ENCODE measurements at regions not wholly inside any gene's neighbourhood (a gene's known extent, or its start where the extent isn't known, plus 50 kb on each side); places are given as distances from the start of the nearest gene placed in this dataset.

- Histone ChIP-seq H2AFZ (ENCODE audit: low read depth, low read length) (no peak overlapping the region), H3K27me3 (ENCODE audit: insufficient read depth, low read length) (no peaks in the 10 kb centered on the region), H4K20me1 (ENCODE audit: insufficient read depth, low read length) (no peaks in the 10 kb centered on the region), H3K9me3 (ENCODE audit: insufficient read depth, low read depth, low read length) (no peaks in the 10 kb centered on the region), H3K27ac (ENCODE audit: low read depth, low read length) (no peak overlapping the region), H3K79me2 (ENCODE audit: insufficient read depth, low read length) (no peaks in the 10 kb centered on the region), H3K4me3 (ENCODE audit: insufficient read depth, low read depth, low read length) (no peak overlapping the region), H3K4me2 (ENCODE audit: low read length) (no peak overlapping the region), H3K4me1 (ENCODE audit: insufficient read depth, low read length) (peaks cover 3% of the 10 kb centered on the region), H3K9ac (ENCODE audit: low read length) (no peak overlapping the region), H3K36me3 (ENCODE audit: insufficient read depth, low read length) (no peaks in the 10 kb centered on the region)
- TF ChIP-seq EZH2 (IDR thresholded peaks at IDR 0.05; ENCODE audit: insufficient read depth, low read length) = no peak
- TF ChIP-seq CTCF (IDR thresholded peaks at IDR 0.05; ENCODE audit: insufficient read depth, low read depth, low read length) = no peak
- DNase-seq (ENCODE audit: low read depth) (no peak), FAIRE-seq (no peak)
- Mint-ChIP-seq H3K4me3 (ENCODE audit: unreplicated experiment) (no peak overlapping the region), H3K36me3 (ENCODE audit: low read depth, unreplicated experiment) (no peaks in the 10 kb centered on the region), H3K27ac (ENCODE audit: unreplicated experiment) (no peak overlapping the region), H3K9me3 (ENCODE audit: unreplicated experiment) (no peaks in the 10 kb centered on the region), H3K27me3 (ENCODE audit: low read depth, unreplicated experiment) (no peaks in the 10 kb centered on the region), H3K4me1 (ENCODE audit: low read depth, unreplicated experiment) (peaks cover 31% of the 10 kb centered on the region)
Observed at GRCh38 chr2:145116834-145117725, 597.2 kb upstream of the ZEB2 start.

DNA sequence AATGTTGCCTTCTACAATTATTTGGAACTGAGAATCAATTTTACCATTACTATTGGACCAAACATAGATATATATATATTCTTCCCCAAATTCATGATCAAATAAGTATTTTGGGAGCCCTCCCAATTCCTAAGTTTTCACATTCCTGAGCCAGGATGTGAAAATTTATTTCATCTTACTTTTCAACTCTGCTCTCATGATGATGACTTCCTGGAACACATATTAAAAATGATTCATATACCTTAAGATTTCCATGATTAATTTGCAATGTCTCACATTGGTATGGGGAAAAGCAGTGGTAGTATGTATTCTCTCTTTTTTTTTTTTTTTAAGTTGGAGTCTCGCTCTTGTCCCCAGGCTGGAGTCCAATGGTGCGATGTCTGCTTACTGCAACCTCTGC is 596.1 kb upstream of the ZEB2 start:
- DNase-seq (ENCODE audit: low read depth) = no peak
- no peaks in the 10 kb centered on the region for H4K20me1 ChIP-seq (ENCODE audit: insufficient read depth, low read length)
- peaks cover 40% of the 10 kb centered on the region for H3K4me1 Mint-ChIP-seq (ENCODE audit: low read depth, unreplicated experiment)
- no peak overlapping the region for H3K27ac ChIP-seq (ENCODE audit: low read depth, low read length)
- no peaks in the 10 kb centered on the region for H3K36me3 ChIP-seq (ENCODE audit: insufficient read depth, low read length)
- H3K9ac ChIP-seq (ENCODE audit: low read length) = no peak overlapping the region
- no peaks in the 10 kb centered on the region for H3K36me3 Mint-ChIP-seq (ENCODE audit: low read depth, unreplicated experiment)
- H3K27me3 ChIP-seq (ENCODE audit: insufficient read depth, low read length) = no peaks in the 10 kb centered on the region
- H3K27ac Mint-ChIP-seq (ENCODE audit: unreplicated experiment) = no peak overlapping the region
- no peaks in the 10 kb centered on the region for H3K27me3 Mint-ChIP-seq (ENCODE audit: low read depth, unreplicated experiment)
- H2AFZ ChIP-seq (ENCODE audit: low read depth, low read length) = no peak overlapping the region
- no peaks in the 10 kb centered on the region for H3K9me3 Mint-ChIP-seq (ENCODE audit: unreplicated experiment)
- no peak for TF ChIP-seq CTCF (IDR thresholded peaks at IDR 0.05; ENCODE audit: insufficient read depth, low read depth, low read length)
- no peak for TF ChIP-seq EZH2 (IDR thresholded peaks at IDR 0.05; ENCODE audit: insufficient read depth, low read length)
- no peaks in the 10 kb centered on the region for H3K79me2 ChIP-seq (ENCODE audit: insufficient read depth, low read length)
- H3K4me2 ChIP-seq (ENCODE audit: low read length) = no peak overlapping the region
- no peak overlapping the region for H3K4me3 ChIP-seq (ENCODE audit: insufficient read depth, low read depth, low read length)
- peaks cover 4% of the 10 kb centered on the region for H3K4me1 ChIP-seq (ENCODE audit: insufficient read depth, low read length)
- H3K9me3 ChIP-seq (ENCODE audit: insufficient read depth, low read depth, low read length) = no peaks in the 10 kb centered on the region
- no peak overlapping the region for H3K4me3 Mint-ChIP-seq (ENCODE audit: unreplicated experiment)
- FAIRE-seq = no peak

- no peaks in the 10 kb centered on the region for H3K36me3 Mint-ChIP-seq (ENCODE audit: low read depth, unreplicated experiment)
- H3K4me3 Mint-ChIP-seq (ENCODE audit: unreplicated experiment) = no peak overlapping the region
- H3K4me2 ChIP-seq (ENCODE audit: low read length) = no peak overlapping the region
- TF ChIP-seq EZH2 (IDR thresholded peaks at IDR 0.05; ENCODE audit: insufficient read depth, low read length) (no peak), CTCF (IDR thresholded peaks at IDR 0.05; ENCODE audit: insufficient read depth, low read depth, low read length) (no peak)
- no peak overlapping the region for H3K9ac ChIP-seq (ENCODE audit: low read length)
- no peak overlapping the region for H2AFZ ChIP-seq (ENCODE audit: low read depth, low read length)
- H3K27ac ChIP-seq (ENCODE audit: low read depth, low read length) = no peak overlapping the region
- H3K27ac Mint-ChIP-seq (ENCODE audit: unreplicated experiment) = no peak overlapping the region
- no peaks in the 10 kb centered on the region for H3K27me3 Mint-ChIP-seq (ENCODE audit: low read depth, unreplicated experiment)
- peaks cover 49% of the 10 kb centered on the region for H3K4me1 Mint-ChIP-seq (ENCODE audit: low read depth, unreplicated experiment)
- no peaks in the 10 kb centered on the region for H3K79me2 ChIP-seq (ENCODE audit: insufficient read depth, low read length)
- H3K4me3 ChIP-seq (ENCODE audit: insufficient read depth, low read depth, low read length) = no peak overlapping the region
- peaks cover 11% of the 10 kb centered on the region for H3K4me1 ChIP-seq (ENCODE audit: insufficient read depth, low read length)
- no peaks in the 10 kb centered on the region for H3K36me3 ChIP-seq (ENCODE audit: insufficient read depth, low read length)
- peak; percentile 74 for DNase-seq (ENCODE audit: low read depth)
- H3K27me3 ChIP-seq (ENCODE audit: insufficient read depth, low read length) = no peaks in the 10 kb centered on the region
- H3K9me3 Mint-ChIP-seq (ENCODE audit: unreplicated experiment) = no peaks in the 10 kb centered on the region
- H3K9me3 ChIP-seq (ENCODE audit: insufficient read depth, low read depth, low read length) = no peaks in the 10 kb centered on the region
- no peaks in the 10 kb centered on the region for H4K20me1 ChIP-seq (ENCODE audit: insufficient read depth, low read length)
- FAIRE-seq = no peak
Observed at GRCh38 chr2:145114726-145115125, 594.8 kb upstream of the ZEB2 start.

All from astrocyte (in vitro differentiated cells and primary cell).